GM12865 (cell line): ENCODE measurements at regions not wholly inside any gene's neighbourhood (a gene's known extent, or its start where the extent isn't known, plus 50 kb on each side); places are given as distances from the start of the nearest gene placed in this dataset.
"Not testable (repeated sequence)": the region's sequence is repeated elsewhere in the genome, so short reads cannot be mapped to it uniquely, and the experiment has no call there.

Source experiments
- DNase-seq: peaks from one replicate; pipeline ENCODE4 v3.0.0; 2010; ENCODE audit warnings: low read depth
- H3K4me3 ChIP-seq: 2 replicates; pipeline ENCODE4 v1.5.1; 2011; ENCODE audit warnings: mild to moderate bottlenecking, low read depth, low read length, control low read depth
- CTCF ChIP-seq: IDR thresholded peaks from 2 replicates; pipeline ENCODE4 v1.5.1; 2011; ENCODE audit warnings: low read length, control low read depth, low read depth, inconsistent platforms; ENCODE audit not compliant: insufficient read depth; ENCODE audit errors: missing control alignments

DNA sequence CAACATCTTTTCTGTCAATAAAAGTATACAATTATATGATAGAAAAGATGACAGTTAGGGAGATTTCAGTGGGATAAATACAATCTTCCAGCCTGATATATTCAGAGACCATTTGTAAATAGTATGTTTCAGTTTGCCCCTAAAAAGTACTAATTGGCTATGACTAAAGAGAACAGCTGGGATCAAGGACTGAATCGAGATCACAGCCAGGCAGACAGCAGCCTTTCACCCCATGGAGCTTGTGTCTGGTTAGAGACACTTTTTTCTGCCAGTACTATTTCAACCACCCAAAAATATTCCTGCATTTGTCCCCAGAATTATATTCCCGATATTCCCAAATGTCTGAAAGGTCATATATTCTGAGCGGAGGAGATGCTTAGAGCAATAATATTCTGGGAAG, 577.3 kb upstream of the TLE4 start:
- no peak overlapping the region for H3K4me3 ChIP-seq
- no peak for TF ChIP-seq CTCF
- no peak for DNase-seq

DNA sequence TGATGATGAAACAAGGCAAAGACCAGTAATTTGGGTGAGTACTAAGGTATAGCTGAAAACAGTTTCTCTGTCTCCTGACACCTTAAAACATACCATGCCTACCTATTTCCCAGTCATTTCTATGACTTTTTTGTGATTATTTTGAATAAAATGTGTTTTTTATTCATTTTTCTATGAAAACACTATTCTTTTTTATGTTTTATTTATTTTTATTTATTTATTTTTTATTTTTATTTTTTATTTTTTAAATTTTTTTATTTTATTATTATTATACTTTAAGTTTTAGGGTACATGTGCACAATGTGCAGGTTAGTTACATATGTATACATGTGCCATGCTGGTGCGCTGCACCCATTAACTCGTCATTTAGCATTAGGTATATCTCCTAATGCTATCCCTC, 576.8 kb upstream of the TLE4 start:
- not testable (repeated sequence) for H3K4me3 ChIP-seq, DNase-seq

GRCh38 chr9:78997296-78997695, 574.5 kb upstream of the TLE4 start:
- no peak for TF ChIP-seq CTCF
- no peak overlapping the region for H3K4me3 ChIP-seq
- DNase-seq: no peak

- no peak for TF ChIP-seq CTCF
- peak; percentile 48 for DNase-seq
- no peak overlapping the region for H3K4me3 ChIP-seq
These were observed 571.3 kb upstream of the TLE4 start for GRCh38 chr9:79000230-79001002.

GRCh38 chr9:79001012-79001411, 570.8 kb upstream of the TLE4 start:
- no peak overlapping the region for H3K4me3 ChIP-seq
- TF ChIP-seq CTCF: no peak
- DNase-seq: peak; percentile 21

DNA sequence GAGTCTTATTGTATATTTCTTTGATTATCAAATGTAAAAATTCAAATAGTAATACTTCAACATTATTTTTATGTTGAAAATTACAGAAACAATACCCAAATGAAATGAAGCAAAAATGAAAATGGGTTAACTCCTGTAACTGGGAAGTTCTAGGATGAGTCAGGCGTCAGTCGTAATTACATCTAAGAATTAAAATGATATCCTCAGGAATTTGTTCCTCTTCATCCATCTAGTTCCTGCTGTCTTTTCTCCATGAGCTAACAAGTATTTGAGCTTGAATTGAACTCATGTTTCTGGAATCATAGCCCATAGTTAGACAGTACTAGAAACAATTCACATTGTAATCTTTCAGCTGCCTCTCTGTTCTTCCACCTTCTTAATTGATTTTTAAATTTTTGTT, 568.3 kb upstream of the TLE4 start:
- H3K4me3 ChIP-seq: no peak overlapping the region
- no peak for DNase-seq
- no peak for TF ChIP-seq CTCF

DNA sequence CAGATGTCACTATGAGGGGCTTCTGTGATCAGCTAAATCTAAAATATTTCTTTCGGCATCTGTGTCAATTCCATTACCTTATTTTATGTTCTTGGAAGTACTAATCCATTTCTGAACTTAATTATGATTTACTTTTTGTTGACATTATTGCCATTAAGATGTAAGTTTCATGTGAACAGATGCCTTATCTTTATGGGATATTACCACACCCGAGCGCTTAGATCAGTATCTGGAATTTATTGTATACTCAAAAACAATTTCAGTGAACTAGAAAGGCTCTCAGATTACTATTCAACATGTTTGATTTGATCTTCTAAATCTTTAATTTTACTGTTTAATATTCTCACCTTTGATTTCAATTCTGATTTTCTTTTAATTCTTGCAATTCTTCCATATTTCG, 567.7 kb upstream of the TLE4 start:
- DNase-seq: no peak
- no peak overlapping the region for H3K4me3 ChIP-seq
- TF ChIP-seq CTCF: no peak
